HG02852 (cell line): ENCODE measurements at regions not wholly inside any gene's neighbourhood (a gene's known extent, or its start where the extent isn't known, plus 50 kb on each side); places are given as distances from the start of the nearest gene placed in this dataset.
A peak's percentile ranks its signal among the peaks of the same experiment; 100 is the strongest.

Experiments
- ATAC-seq: cut with Tn5 transposase; IDR thresholded peaks from one replicate; pipeline ENCODE4 v1.9.1; 2021; ENCODE audit warnings: mild to moderate bottlenecking, moderate library complexity; ENCODE audit not compliant: unreplicated experiment

DNA sequence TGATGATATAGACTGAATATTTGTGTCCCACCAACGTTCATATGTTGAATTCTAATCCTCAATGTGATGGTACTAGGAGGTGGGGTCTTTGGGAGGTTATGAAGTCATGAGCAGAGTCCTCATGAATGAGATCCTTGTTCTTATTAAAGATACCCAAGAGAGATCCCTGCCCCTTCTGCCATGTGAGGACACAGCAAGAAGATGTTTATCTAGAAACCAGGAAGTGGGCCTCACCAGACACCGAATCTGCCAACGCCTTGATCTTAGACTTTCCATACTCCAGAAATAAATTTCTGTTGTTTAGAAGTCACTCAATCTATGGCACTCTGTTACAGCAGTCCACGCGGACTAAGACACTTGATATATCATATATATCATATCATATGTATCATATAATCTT lies 67.7 kb upstream of the GCM1 start:
- no peak for ATAC-seq

DNA sequence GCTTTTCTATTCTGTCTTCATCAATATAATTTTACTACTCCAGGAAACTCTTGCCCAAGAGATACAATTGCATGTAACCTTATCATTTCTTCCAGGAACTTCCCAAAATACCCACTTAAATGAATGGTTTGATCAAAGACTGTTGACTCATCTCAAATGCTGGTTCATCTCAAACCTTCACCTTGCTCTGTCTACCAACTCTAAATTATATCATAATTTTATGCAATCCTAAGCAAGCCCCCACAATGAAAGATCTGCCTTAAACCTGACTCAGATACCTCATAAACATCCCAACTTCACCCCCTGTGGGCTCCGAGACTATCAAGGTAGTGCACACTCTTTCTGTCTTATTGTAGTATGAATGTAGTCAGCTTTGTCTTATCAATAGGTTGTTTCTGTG lies 65.5 kb upstream of the GCM1 start:
- ATAC-seq: no peak

DNA sequence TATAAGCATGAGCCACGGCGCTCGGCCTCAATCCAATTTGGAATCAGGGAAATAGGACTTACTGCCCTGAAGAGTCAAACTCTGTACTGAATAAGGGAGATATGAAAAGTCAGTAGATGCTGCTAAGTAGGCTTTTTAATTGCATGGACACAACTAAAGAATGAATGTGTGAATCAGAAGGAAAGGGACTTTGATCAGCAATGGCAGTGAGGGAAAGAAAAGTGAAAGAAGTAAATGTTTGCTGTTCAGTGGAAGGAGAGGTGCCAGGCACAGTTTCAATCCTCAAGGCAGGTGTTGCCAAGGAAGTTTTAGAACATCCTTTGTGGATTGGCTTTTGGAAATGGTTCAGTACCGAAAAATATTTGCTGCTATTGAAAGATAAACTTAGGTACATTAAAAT lies 62.2 kb upstream of the GCM1 start:
- no peak for ATAC-seq

DNA sequence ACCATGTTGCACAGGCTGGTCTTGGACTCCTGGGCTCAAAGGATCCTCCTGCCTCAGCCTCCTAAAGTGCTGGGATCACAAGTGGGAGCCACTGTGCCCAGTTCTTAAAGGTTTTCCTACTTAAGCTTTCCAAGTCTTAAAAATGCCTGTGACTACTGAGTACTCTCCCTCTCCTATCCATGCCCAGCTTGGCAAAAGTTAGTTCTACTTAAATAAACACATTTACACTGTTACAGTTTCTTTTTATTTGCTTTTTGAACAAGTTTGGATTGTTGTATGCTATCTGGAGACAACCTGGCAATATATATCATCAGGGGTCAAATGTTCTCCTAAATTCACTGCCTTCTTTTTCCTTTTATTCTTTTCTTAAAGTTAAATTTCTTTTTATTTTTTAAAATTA lies 61.0 kb upstream of the GCM1 start:
- ATAC-seq: no peak

DNA sequence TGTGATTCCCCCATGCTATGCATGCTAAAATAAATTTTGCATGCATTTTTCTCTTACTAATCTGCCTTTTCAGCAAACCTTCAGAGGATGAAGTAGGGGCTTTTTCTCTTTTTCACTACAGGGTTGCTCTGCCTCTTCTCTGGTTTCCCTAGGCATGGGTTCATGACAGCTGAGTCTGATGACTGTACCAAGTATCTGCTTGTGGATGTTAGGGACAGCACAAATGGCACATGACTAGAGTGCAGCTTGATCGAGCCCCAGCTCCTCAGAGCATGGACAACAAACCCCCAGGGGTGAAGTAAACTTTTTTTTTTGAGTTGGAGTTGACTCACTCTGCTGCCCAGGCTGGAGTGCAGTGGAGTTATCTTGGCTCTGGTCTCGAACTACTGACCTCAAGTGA lies 57.1 kb upstream of the GCM1 start:
- no peak for ATAC-seq

DNA sequence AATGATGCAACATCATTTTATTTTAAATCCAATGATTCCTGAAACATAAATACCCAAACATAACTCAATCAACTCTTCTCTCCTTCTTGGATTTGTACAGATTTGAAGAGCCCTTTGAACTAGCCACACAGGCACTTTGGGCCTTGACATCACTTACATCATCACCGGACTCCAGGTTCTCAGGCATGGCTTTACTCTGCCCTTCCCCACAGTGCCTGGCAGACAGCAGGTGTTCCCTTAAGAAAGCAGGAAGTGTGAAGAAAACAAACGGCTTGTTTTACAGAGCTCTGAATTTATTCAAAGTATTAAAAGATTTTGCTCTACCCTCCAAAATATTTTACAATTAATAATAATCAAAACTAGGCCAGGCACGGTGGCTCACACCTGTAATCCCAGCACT lies 54.8 kb upstream of the GCM1 start:
- ATAC-seq: no peak

DNA sequence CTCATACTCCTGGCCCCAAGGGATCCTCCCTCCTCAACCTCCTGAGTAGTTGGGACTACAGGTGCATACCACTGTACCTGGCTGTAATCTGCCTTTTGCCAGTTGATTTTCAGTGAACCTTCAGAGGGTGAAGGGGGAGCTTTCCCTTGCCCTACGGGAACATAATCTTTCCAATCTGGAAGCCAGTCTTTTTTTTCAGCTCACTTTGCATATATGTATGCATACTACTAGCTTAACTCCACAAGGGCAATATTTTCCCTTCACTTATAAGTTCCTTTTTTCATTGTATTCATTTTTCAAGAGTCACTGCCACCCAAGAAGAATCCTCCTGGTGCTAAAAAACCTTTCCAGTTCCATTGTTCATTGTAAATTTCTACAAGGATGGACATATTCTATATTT lies 53.4 kb upstream of the GCM1 start:
- ATAC-seq: no peak

DNA sequence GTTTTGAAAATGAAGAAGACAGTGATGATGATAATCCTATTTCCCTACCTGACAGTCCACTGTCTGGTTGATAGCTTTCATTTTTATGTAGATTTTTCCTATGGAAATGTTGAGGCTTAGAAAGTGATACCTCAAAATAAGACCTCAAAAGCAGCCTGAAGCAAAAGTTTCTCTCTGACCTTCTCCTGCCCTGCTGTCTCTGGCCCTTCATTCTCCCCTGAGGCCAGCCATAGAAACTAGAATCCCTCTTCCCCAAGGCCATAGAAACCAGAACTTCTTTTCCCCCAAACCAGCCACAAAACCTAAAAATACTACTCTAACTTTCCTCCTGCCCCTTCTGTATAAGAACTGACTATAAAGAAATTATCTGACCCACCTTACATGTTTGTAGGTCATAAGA lies 52.6 kb upstream of the GCM1 start:
- peak; percentile 45 for ATAC-seq

DNA sequence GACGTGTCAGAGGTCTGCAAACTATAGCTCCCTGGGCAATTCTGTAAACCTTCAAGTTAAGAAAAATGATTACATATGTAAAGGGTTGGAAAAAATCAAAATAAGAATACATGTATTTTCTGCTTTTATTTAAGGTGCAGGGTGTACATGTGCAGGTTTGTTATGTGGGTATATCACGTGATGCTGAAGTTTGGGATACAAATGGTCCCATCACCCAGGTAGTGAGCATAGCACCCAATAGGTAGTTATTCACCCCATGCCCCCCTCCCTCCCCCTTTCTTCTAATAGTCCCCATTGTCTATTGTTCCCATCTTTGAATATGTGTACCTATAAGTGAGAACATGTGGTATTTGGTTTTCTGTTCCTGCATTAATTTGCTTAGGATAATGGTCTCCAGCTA lies 51.1 kb upstream of the GCM1 start:
- no peak for ATAC-seq

DNA sequence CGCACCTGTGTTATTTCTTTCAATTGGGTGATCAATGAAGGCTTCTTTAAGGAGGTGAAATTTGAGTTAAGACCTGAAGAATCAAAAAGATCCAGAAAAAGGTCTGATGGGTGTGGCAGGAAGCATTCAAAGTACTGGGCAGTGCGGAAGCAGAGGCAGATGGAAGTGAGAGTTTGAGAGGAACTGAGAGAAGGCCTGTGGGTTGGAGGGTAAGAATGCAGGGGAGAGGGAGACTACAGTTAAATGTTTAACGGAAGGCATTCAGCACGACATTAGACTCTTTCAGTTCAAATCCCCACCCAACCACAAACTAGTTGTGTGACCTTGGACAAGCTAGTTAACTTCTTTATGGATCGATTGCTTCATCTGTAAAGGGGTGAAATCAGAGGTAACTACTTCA lies 50.5 kb upstream of the GCM1 start:
- peak; percentile 98 for ATAC-seq
